Thyroid gland (tissue), 4 donors: ENCODE measurements at regions not wholly inside any gene's neighbourhood (a gene's known extent, or its start where the extent isn't known, plus 50 kb on each side); places are given as distances from the start of the nearest gene placed in this dataset.

ENCODE experiments used
- POLR2A ChIP-seq, 2 donors: fragments of 450-650 bp; IDR thresholded peaks; one replicate each; pipeline ENCODE4 v1.6.1; 2017; ENCODE audit warnings: antibody characterized with exemption in 2 of 2, mild to moderate bottlenecking in 2 of 2, moderate library complexity in 1 of 2
- TF ChIP-seq, protein P1 (sequence below), 6 experiments: fragments of 200-600 bp in 3 of 6; fragments of 450-650 bp in 3 of 6; sonication (generic) in 3 of 6; IDR thresholded peaks; one replicate each; pipeline ENCODE4 v1.5.1; 2016 to 2019; ENCODE audit warnings: antibody characterized with exemption in 6 of 6, mild to moderate bottlenecking in 2 of 6, inconsistent platforms in 1 of 6, moderate library complexity in 1 of 6

DNA sequence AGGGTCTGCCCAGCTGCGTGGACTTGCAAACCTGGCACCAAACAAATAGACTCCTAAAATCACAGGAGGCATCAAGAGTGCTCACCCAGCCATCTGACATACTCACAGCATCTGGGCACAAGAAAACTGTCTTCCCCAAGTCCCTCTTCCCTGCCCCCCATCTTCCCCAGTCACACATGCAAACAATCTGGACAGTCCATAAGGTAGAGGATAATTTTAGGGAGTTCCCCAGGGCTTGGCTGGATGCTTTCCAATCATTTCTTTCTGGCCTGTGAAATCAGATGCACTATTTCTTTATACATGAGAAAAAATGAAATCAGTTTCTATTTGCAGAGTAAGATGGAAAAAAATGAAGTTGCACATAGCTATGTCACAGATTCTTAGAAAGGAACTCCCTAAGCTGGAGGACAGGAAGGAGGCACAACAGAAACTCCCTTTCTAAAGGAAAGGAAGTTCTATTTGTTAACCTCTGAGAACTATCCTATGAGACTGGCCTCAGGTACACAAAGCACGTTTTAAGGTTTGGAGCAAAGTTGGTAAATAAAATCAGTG, 342.3 kb downstream of the HNRNPD start:
- TF ChIP-seq, protein P1, sequence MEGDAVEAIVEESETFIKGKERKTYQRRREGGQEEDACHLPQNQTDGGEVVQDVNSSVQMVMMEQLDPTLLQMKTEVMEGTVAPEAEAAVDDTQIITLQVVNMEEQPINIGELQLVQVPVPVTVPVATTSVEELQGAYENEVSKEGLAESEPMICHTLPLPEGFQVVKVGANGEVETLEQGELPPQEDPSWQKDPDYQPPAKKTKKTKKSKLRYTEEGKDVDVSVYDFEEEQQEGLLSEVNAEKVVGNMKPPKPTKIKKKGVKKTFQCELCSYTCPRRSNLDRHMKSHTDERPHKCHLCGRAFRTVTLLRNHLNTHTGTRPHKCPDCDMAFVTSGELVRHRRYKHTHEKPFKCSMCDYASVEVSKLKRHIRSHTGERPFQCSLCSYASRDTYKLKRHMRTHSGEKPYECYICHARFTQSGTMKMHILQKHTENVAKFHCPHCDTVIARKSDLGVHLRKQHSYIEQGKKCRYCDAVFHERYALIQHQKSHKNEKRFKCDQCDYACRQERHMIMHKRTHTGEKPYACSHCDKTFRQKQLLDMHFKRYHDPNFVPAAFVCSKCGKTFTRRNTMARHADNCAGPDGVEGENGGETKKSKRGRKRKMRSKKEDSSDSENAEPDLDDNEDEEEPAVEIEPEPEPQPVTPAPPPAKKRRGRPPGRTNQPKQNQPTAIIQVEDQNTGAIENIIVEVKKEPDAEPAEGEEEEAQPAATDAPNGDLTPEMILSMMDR (IDR thresholded peaks at IDR 0.05) = no peak
- TF ChIP-seq POLR2A (IDR thresholded peaks at IDR 0.05) = no peak
